ENCODE measurements at regions not wholly inside any gene's neighbourhood (a gene's known extent, or its start where the extent isn't known, plus 50 kb on each side); places are given as distances from the start of the nearest gene placed in this dataset.

- 18% methylated on average over 2 of the region's 2 CpGs for WGBS, 2 experiments (ENCODE audit: low coverage in 1 of 2, low lambda C conversion rate in 2 of 2, missing lambda C conversion rate in 2 of 2)
- Histone ChIP-seq H3K4me1 (ENCODE audit: insufficient read depth) (no peaks in the 10 kb centered on the region), H3K36me3 (ENCODE audit: low read depth) (no peaks in the 10 kb centered on the region), H3K9me3 (ENCODE audit: low read depth) (no peaks in the 10 kb centered on the region), H3K27me3 (replicated peaks; ENCODE audit: insufficient read depth) (no peaks in the 10 kb centered on the region), H3F3A (ENCODE audit: insufficient read depth) (no peaks in the 10 kb centered on the region), H3K4me3 (no peak overlapping the region), H3K79me2 (ENCODE audit: insufficient read depth) (no peaks in the 10 kb centered on the region), H4K20me1 (ENCODE audit: insufficient read depth) (no peaks in the 10 kb centered on the region), H3K9me2 (ENCODE audit: insufficient read depth) (no peaks in the 10 kb centered on the region), H2AFZ (no peak overlapping the region), H3K27ac (no peak overlapping the region), H3K4me2 (ENCODE audit: unreplicated experiment) (no peak overlapping the region), H3K9ac (no peak overlapping the region)
- DNase-seq: no peak
- in situ Hi-C loops (cut with MboI): no loop called here
- TF ChIP-seq EZH2 (IDR thresholded peaks at IDR 0.05; ENCODE audit: insufficient read depth, poor library complexity, severe bottlenecking) (no peak), EZH2phosphoT487 (IDR thresholded peaks at IDR 0.05; ENCODE audit: insufficient read depth, low read depth) (no peak)
Observed at GRCh38 chr14:81723956-81724355, 190.3 kb upstream of the SEL1L start.

- Histone ChIP-seq H3K9ac (no peak overlapping the region), H3K4me1 (ENCODE audit: insufficient read depth) (no peaks in the 10 kb centered on the region), H3K9me3 (ENCODE audit: low read depth) (no peaks in the 10 kb centered on the region), H3K4me3 (no peak overlapping the region), H3K9me2 (ENCODE audit: insufficient read depth) (no peaks in the 10 kb centered on the region), H3K27me3 (replicated peaks; ENCODE audit: insufficient read depth) (no peaks in the 10 kb centered on the region), H3K4me2 (ENCODE audit: unreplicated experiment) (no peak overlapping the region), H4K20me1 (ENCODE audit: insufficient read depth) (no peaks in the 10 kb centered on the region), H3K79me2 (ENCODE audit: insufficient read depth) (no peaks in the 10 kb centered on the region), H3K36me3 (ENCODE audit: low read depth) (no peaks in the 10 kb centered on the region), H2AFZ (no peak overlapping the region), H3K27ac (no peak overlapping the region), H3F3A (ENCODE audit: insufficient read depth) (no peaks in the 10 kb centered on the region)
- WGBS, 2 experiments (ENCODE audit: low coverage in 1 of 2, low lambda C conversion rate in 2 of 2, missing lambda C conversion rate in 2 of 2): 1 to 2% methylated on average over 2 of the region's 2 CpGs
- TF ChIP-seq EZH2 (IDR thresholded peaks at IDR 0.05; ENCODE audit: insufficient read depth, poor library complexity, severe bottlenecking) (no peak), EZH2phosphoT487 (IDR thresholded peaks at IDR 0.05; ENCODE audit: insufficient read depth, low read depth) (no peak)
- no peak for DNase-seq
- in situ Hi-C loops (cut with MboI): no loop called here
Observed at GRCh38 chr14:81727218-81727617, 193.6 kb upstream of the SEL1L start.

GRCh38 chr14:81728447-81728846, 194.8 kb upstream of the SEL1L start:
- Histone ChIP-seq H3K4me2 (ENCODE audit: unreplicated experiment) (no peak overlapping the region), H3K27ac (no peak overlapping the region), H3K36me3 (ENCODE audit: low read depth) (no peaks in the 10 kb centered on the region), H3F3A (ENCODE audit: insufficient read depth) (no peaks in the 10 kb centered on the region), H3K9ac (no peak overlapping the region), H3K4me3 (no peak overlapping the region), H3K9me3 (ENCODE audit: low read depth) (no peaks in the 10 kb centered on the region), H3K79me2 (ENCODE audit: insufficient read depth) (no peaks in the 10 kb centered on the region), H3K27me3 (replicated peaks; ENCODE audit: insufficient read depth) (no peaks in the 10 kb centered on the region), H4K20me1 (ENCODE audit: insufficient read depth) (no peaks in the 10 kb centered on the region), H3K9me2 (ENCODE audit: insufficient read depth) (no peaks in the 10 kb centered on the region), H3K4me1 (ENCODE audit: insufficient read depth) (no peaks in the 10 kb centered on the region), H2AFZ (no peak overlapping the region)
- WGBS, 2 experiments (ENCODE audit: low coverage in 1 of 2, low lambda C conversion rate in 2 of 2, missing lambda C conversion rate in 2 of 2): 35 to 39% methylated on average over 2 of the region's 2 CpGs
- no peak for DNase-seq
- no peak for TF ChIP-seq EZH2phosphoT487 (IDR thresholded peaks at IDR 0.05; ENCODE audit: insufficient read depth, low read depth)
- TF ChIP-seq EZH2 (IDR thresholded peaks at IDR 0.05; ENCODE audit: insufficient read depth, poor library complexity, severe bottlenecking): no peak
- in situ Hi-C loops (cut with MboI): no loop called here

GRCh38 chr14:81729622-81730021, 196.0 kb upstream of the SEL1L start:
- Histone ChIP-seq H3K79me2 (ENCODE audit: insufficient read depth) (no peaks in the 10 kb centered on the region), H3K4me1 (ENCODE audit: insufficient read depth) (no peaks in the 10 kb centered on the region), H3F3A (ENCODE audit: insufficient read depth) (no peaks in the 10 kb centered on the region), H3K27ac (no peak overlapping the region), H3K4me3 (no peak overlapping the region), H3K27me3 (replicated peaks; ENCODE audit: insufficient read depth) (no peaks in the 10 kb centered on the region), H3K9me2 (ENCODE audit: insufficient read depth) (no peaks in the 10 kb centered on the region), H3K9me3 (ENCODE audit: low read depth) (no peaks in the 10 kb centered on the region), H2AFZ (no peak overlapping the region), H4K20me1 (ENCODE audit: insufficient read depth) (no peaks in the 10 kb centered on the region), H3K4me2 (ENCODE audit: unreplicated experiment) (no peak overlapping the region), H3K36me3 (ENCODE audit: low read depth) (no peaks in the 10 kb centered on the region), H3K9ac (no peak overlapping the region)
- TF ChIP-seq EZH2 (IDR thresholded peaks at IDR 0.05; ENCODE audit: insufficient read depth, poor library complexity, severe bottlenecking): no peak
- no peak for TF ChIP-seq EZH2phosphoT487 (IDR thresholded peaks at IDR 0.05; ENCODE audit: insufficient read depth, low read depth)
- 24 to 26% methylated on average over 3 of the region's 3 CpGs for WGBS, 2 experiments (ENCODE audit: low coverage in 1 of 2, low lambda C conversion rate in 2 of 2, missing lambda C conversion rate in 2 of 2)
- in situ Hi-C loops (cut with MboI): no loop called here
- DNase-seq: no peak

GRCh38 chr14:81737938-81738337, 204.3 kb upstream of the SEL1L start:
- Histone ChIP-seq H3K27ac (no peak overlapping the region), H3K9ac (no peak overlapping the region), H3K9me2 (ENCODE audit: insufficient read depth) (no peaks in the 10 kb centered on the region), H3K4me2 (ENCODE audit: unreplicated experiment) (no peak overlapping the region), H3K9me3 (ENCODE audit: low read depth) (no peaks in the 10 kb centered on the region), H3F3A (ENCODE audit: insufficient read depth) (no peaks in the 10 kb centered on the region), H3K79me2 (ENCODE audit: insufficient read depth) (no peaks in the 10 kb centered on the region), H2AFZ (no peak overlapping the region), H3K36me3 (ENCODE audit: low read depth) (no peaks in the 10 kb centered on the region), H3K4me1 (ENCODE audit: insufficient read depth) (no peaks in the 10 kb centered on the region), H3K4me3 (no peak overlapping the region), H3K27me3 (replicated peaks; ENCODE audit: insufficient read depth) (no peaks in the 10 kb centered on the region), H4K20me1 (ENCODE audit: insufficient read depth) (no peaks in the 10 kb centered on the region)
- TF ChIP-seq EZH2 (IDR thresholded peaks at IDR 0.05; ENCODE audit: insufficient read depth, poor library complexity, severe bottlenecking) (no peak), EZH2phosphoT487 (IDR thresholded peaks at IDR 0.05; ENCODE audit: insufficient read depth, low read depth) (no peak)
- DNase-seq: no peak
- in situ Hi-C loops (cut with MboI): no loop called here
- 35 to 41% methylated on average over 2 of the region's 2 CpGs for WGBS, 2 experiments (ENCODE audit: low coverage in 1 of 2, low lambda C conversion rate in 2 of 2, missing lambda C conversion rate in 2 of 2)
